PFSK-1 (cell line): ENCODE measurements at regions not wholly inside any gene's neighbourhood (a gene's known extent, or its start where the extent isn't known, plus 50 kb on each side); places are given as distances from the start of the nearest gene placed in this dataset.

Experiments
- FOXP2 ChIP-seq: optimal IDR thresholded peaks from 2 replicates; pipeline ENCODE3; 2011; ENCODE audit warnings: borderline replicate concordance, control low read depth, inconsistent platforms; ENCODE audit not compliant: insufficient read depth; ENCODE audit errors: extremely low read length, extremely low read depth
- POLR2AphosphoS5 ChIP-seq: IDR thresholded peaks from 2 replicates; pipeline ENCODE4 v1.6.1; 2012; ENCODE audit warnings: low read depth, mild to moderate bottlenecking, control low read depth, low read length, moderate library complexity
- SIN3A ChIP-seq: IDR thresholded peaks from 2 replicates; pipeline ENCODE4 v1.6.1; 2012; ENCODE audit warnings: mild to moderate bottlenecking, low read length, moderate library complexity, borderline replicate concordance; ENCODE audit not compliant: insufficient read depth
- TAF1 ChIP-seq: IDR thresholded peaks from 2 replicates; pipeline ENCODE4 v1.6.1; 2012; ENCODE audit warnings: low read length, control low read depth, borderline replicate concordance; ENCODE audit not compliant: insufficient read depth
- TF ChIP-seq, protein P1 (sequence below), 2 experiments: IDR thresholded peaks; 2 replicates each; pipeline versions ENCODE4 v1.6.1 to v1.8.0; 2011 to 2012; ENCODE audit warnings: low read depth in 2 of 2, low read length in 2 of 2, control low read depth in 1 of 2, inconsistent platforms in 1 of 2, mild to moderate bottlenecking in 1 of 2, moderate library complexity in 1 of 2; ENCODE audit not compliant: insufficient read depth in 1 of 2

DNA sequence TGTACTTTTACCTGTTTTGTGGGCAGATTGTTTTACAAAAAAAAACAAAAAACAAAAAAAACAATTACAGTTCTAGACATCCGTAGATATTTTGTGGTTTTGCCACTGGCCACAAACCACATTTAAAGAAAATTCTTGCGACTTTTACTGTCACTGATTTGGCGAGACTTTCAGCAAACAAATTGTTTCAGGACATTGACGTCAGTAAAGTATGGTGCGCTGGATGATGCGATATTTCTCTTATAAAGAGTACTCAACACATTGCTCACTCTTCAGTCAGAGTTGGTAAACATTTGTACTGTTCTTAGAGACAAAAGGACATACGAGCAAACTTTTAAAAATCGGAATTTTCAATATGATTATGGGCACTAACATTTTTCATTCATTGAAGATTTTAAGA lies 229.8 kb downstream of the HAO1 start:
- TF ChIP-seq, protein P1, sequence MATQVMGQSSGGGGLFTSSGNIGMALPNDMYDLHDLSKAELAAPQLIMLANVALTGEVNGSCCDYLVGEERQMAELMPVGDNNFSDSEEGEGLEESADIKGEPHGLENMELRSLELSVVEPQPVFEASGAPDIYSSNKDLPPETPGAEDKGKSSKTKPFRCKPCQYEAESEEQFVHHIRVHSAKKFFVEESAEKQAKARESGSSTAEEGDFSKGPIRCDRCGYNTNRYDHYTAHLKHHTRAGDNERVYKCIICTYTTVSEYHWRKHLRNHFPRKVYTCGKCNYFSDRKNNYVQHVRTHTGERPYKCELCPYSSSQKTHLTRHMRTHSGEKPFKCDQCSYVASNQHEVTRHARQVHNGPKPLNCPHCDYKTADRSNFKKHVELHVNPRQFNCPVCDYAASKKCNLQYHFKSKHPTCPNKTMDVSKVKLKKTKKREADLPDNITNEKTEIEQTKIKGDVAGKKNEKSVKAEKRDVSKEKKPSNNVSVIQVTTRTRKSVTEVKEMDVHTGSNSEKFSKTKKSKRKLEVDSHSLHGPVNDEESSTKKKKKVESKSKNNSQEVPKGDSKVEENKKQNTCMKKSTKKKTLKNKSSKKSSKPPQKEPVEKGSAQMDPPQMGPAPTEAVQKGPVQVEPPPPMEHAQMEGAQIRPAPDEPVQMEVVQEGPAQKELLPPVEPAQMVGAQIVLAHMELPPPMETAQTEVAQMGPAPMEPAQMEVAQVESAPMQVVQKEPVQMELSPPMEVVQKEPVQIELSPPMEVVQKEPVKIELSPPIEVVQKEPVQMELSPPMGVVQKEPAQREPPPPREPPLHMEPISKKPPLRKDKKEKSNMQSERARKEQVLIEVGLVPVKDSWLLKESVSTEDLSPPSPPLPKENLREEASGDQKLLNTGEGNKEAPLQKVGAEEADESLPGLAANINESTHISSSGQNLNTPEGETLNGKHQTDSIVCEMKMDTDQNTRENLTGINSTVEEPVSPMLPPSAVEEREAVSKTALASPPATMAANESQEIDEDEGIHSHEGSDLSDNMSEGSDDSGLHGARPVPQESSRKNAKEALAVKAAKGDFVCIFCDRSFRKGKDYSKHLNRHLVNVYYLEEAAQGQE (IDR thresholded peaks at IDR 0.05; ENCODE audit: insufficient read depth in 1 of 2, low read depth in 2 of 2, low read length in 2 of 2): no peak
- TF ChIP-seq POLR2AphosphoS5: no peak
- no peak for TF ChIP-seq SIN3A

DNA sequence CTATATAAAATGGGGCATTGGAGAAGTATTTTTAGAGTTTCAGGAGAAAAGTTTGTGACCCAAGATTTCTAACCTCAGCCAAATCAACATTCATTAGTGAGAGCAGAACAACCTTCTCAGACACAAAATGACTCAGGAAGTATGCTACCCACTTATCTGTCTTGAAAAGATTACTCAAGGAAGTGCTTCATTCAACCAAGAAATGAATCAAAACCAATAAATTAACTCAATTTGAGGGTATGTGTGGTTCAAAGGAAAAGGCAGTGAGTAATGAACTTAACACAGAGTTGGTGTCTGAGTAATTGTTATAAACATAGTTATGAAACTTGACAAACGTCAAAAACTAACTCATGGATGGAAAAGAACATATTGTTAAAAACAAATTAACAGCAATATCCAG lies 227.6 kb downstream of the HAO1 start:
- TF ChIP-seq FOXP2 (no peak), TAF1 (no peak), SIN3A (no peak), POLR2AphosphoS5 (no peak)
- TF ChIP-seq, protein P1 (IDR thresholded peaks at IDR 0.05; ENCODE audit: insufficient read depth in 1 of 2, low read depth in 2 of 2, low read length in 2 of 2): no peak

DNA sequence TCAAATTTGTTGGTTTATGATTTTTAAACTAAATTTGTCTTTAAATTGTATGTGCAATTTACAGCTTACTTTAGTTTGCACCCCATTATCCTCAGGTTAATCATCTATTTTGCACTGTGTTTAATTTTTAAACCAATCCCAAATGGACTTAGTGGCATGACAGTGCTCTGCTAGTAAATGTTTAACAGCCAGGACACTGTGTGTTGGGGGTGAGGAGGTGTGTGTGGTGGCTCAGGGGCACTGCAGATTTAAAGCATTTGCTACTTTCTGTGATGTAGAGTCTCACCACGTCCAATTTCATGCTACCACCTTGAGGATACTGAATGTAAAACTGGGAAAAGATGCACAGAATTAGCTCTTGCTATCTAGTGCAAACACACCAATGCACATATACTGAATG lies 225.7 kb downstream of the HAO1 start:
- TF ChIP-seq SIN3A: no peak
- no peak for TF ChIP-seq POLR2AphosphoS5
- TF ChIP-seq FOXP2: no peak
- TF ChIP-seq, protein P1 (IDR thresholded peaks at IDR 0.05; ENCODE audit: insufficient read depth in 1 of 2, low read depth in 2 of 2, low read length in 2 of 2): no peak
- no peak for TF ChIP-seq TAF1

DNA sequence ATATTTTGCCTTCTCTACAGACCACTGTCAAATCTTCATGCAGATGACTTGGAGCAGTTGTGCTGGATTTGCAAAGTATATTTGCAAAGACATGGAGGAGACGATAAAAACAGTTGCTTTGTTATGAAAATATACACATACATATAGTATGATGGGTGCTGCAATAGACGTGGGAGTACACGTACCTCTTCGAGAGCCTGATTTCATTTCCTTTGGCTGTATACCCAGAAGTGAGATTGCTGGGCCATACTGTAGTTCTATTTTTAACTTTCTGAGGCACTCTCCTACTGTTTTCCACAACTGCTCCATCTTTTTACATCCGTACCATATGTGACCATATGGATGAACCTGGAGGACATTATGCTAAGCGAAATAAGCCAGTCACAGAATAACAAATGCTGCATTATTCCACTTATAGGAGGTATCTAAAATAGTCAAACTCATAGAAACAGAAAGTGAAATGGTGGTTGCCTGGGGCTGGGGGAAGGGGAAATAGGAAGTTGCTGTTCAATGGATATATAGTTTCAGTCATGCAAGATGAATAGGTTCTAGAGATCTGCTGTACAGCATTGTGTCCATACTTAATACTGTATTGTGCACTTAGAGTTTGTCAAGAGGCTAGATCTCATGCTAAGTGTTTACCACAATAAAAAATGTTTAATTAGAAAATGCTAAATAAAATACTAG lies 223.8 kb downstream of the HAO1 start:
- no peak for TF ChIP-seq FOXP2
- no peak for TF ChIP-seq SIN3A
- TF ChIP-seq POLR2AphosphoS5: no peak
- TF ChIP-seq, protein P1 (IDR thresholded peaks at IDR 0.05; ENCODE audit: insufficient read depth in 1 of 2, low read depth in 2 of 2, low read length in 2 of 2): no peak
- TF ChIP-seq TAF1: no peak

DNA sequence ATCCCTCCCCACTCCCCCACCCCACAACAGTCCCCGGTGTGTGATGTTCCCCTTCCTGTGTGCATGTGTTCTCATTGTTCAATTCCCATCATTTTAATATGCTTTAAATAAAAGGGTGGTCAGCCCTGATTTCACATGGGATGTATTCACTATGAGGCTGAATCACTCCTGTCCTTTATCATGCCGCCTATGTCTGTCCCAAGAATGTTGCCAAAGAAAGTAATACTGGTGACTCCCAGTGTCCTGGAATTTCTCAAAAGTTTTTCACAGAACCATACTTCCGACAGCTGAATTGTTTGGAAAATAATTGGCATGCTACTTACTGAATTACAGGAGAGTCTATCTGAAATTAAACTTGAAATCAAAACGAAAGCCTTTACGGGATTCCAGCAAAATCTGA lies 217.7 kb downstream of the HAO1 start:
- TF ChIP-seq, protein P1 (IDR thresholded peaks at IDR 0.05; ENCODE audit: insufficient read depth in 1 of 2, low read depth in 2 of 2, low read length in 2 of 2): no peak
- TF ChIP-seq FOXP2 (no peak), SIN3A (no peak), TAF1 (no peak), POLR2AphosphoS5 (no peak)
